H9 (cell line): ENCODE measurements at regions not wholly inside any gene's neighbourhood (a gene's known extent, or its start where the extent isn't known, plus 50 kb on each side); places are given as distances from the start of the nearest gene placed in this dataset.

Source experiments
- DNase-seq: peaks from one replicate; pipeline ENCODE4 v3.0.0-alpha.2; 2017
- H2AFZ ChIP-seq: one replicate; pipeline ENCODE4 v1.6.1; 2013; ENCODE audit warnings: mild to moderate bottlenecking, low read length, control low read depth, moderate library complexity
- H2AK5ac ChIP-seq: 2 replicates; pipeline ENCODE4 v1.6.1; 2013; ENCODE audit warnings: low read length, control low read depth, mixed read lengths; ENCODE audit not compliant: insufficient read length
- H2BK120ac ChIP-seq: one replicate; pipeline ENCODE4 v1.6.1; 2013; ENCODE audit warnings: low read depth, mild to moderate bottlenecking, low read length, control low read depth, inconsistent platforms; ENCODE audit not compliant: poor library complexity, severe bottlenecking
- H2BK12ac ChIP-seq: 2 replicates; pipeline ENCODE4 v1.6.1; 2013; ENCODE audit warnings: low read length, control low read depth, mixed read lengths, low read depth; ENCODE audit not compliant: insufficient read length
- H2BK15ac ChIP-seq: 2 replicates; pipeline ENCODE4 v1.6.1; 2013; ENCODE audit warnings: low read depth, low read length, control low read depth
- H2BK20ac ChIP-seq: one replicate; pipeline ENCODE4 v1.6.1; 2013; ENCODE audit warnings: low read depth, mild to moderate bottlenecking, low read length, control low read depth, inconsistent platforms; ENCODE audit not compliant: poor library complexity, severe bottlenecking
- H2BK5ac ChIP-seq: 2 replicates; pipeline ENCODE4 v1.6.1; 2013; ENCODE audit warnings: low read length, control low read depth, mixed read lengths; ENCODE audit not compliant: insufficient read length
- H3K14ac ChIP-seq: 2 replicates; pipeline ENCODE4 v1.6.1; 2013; ENCODE audit warnings: low read length, control low read depth; ENCODE audit not compliant: insufficient read depth
- H3K18ac ChIP-seq: 2 replicates; pipeline ENCODE4 v1.6.1; 2013; ENCODE audit warnings: low read depth, mild to moderate bottlenecking, mixed read lengths, low read length, control low read depth; ENCODE audit not compliant: insufficient read length
- H3K23ac ChIP-seq: 2 replicates; pipeline ENCODE4 v1.6.1; 2013; ENCODE audit warnings: low read length, control low read depth, mixed read lengths, low read depth; ENCODE audit not compliant: insufficient read length
- H3K23me2 ChIP-seq: 2 replicates; pipeline ENCODE4 v1.6.1; 2013; ENCODE audit warnings: low read depth, mild to moderate bottlenecking, mixed read lengths, low read length, control low read depth; ENCODE audit not compliant: insufficient read length, poor library complexity, severe bottlenecking
- H3K27ac ChIP-seq: 2 replicates; pipeline ENCODE4 v1.5.1; 2013; ENCODE audit warnings: low read length, control low read depth, mixed read lengths, low read depth; ENCODE audit not compliant: insufficient read length
- H3K27me3 ChIP-seq: 2 replicates; pipeline ENCODE4 v1.6.1; 2013; ENCODE audit warnings: low read length, control low read depth, inconsistent platforms; ENCODE audit not compliant: insufficient read depth
- H3K4ac ChIP-seq: 2 replicates; pipeline ENCODE4 v1.6.1; 2013; ENCODE audit warnings: low read depth, mild to moderate bottlenecking, control low read depth, inconsistent platforms, low read length, moderate library complexity
- H3K4me1 ChIP-seq: 2 replicates; pipeline ENCODE4 v1.6.1; 2013; ENCODE audit warnings: low read length, control low read depth, inconsistent platforms; ENCODE audit not compliant: insufficient read depth
- H3K4me2 ChIP-seq: 2 replicates; pipeline ENCODE4 v1.6.1; 2013; ENCODE audit warnings: low read length, control low read depth, mixed read lengths; ENCODE audit not compliant: insufficient read length, insufficient read depth
- H3K56ac ChIP-seq: 2 replicates; pipeline ENCODE4 v1.6.1; 2013; ENCODE audit warnings: low read depth, mild to moderate bottlenecking, mixed read lengths, low read length, control low read depth; ENCODE audit not compliant: insufficient read length
- H3K79me1 ChIP-seq: 2 replicates; pipeline ENCODE4 v1.6.1; 2013; ENCODE audit warnings: low read depth, mild to moderate bottlenecking, moderate library complexity, low read length, control low read depth, inconsistent platforms; ENCODE audit not compliant: insufficient read depth, poor library complexity, severe bottlenecking
- H3K79me2 ChIP-seq: 2 replicates; pipeline ENCODE4 v1.6.1; 2013; ENCODE audit warnings: low read length, control low read depth, inconsistent platforms; ENCODE audit not compliant: insufficient read depth
- H3K9ac ChIP-seq: 2 replicates; pipeline ENCODE4 v1.6.1; 2013; ENCODE audit warnings: low read length, control low read depth, mixed read lengths; ENCODE audit not compliant: insufficient read length; ENCODE audit errors: extremely low read depth
- H3K9me3 ChIP-seq: one replicate; pipeline ENCODE4 v1.6.1; 2013; ENCODE audit warnings: low read depth, low read length, inconsistent platforms; ENCODE audit not compliant: control insufficient read depth
- H3T11ph ChIP-seq: one replicate; pipeline ENCODE4 v1.6.1; 2013; ENCODE audit warnings: mild to moderate bottlenecking, low read length, control low read depth, inconsistent platforms
- H4K20me1 ChIP-seq: one replicate; pipeline ENCODE4 v1.6.1; 2013; ENCODE audit not compliant: control insufficient read depth, insufficient read length, insufficient read depth
- H4K5ac ChIP-seq: 2 replicates; pipeline ENCODE4 v1.6.1; 2013; ENCODE audit warnings: low read depth, mild to moderate bottlenecking, mixed read lengths, low read length, control low read depth; ENCODE audit not compliant: insufficient read length
- H4K8ac ChIP-seq: replicated peaks from 2 replicates; pipeline ENCODE4 v1.6.1; 2013; ENCODE audit warnings: low read length, control low read depth, mixed read lengths, low read depth; ENCODE audit not compliant: insufficient read length
- H4K91ac ChIP-seq: 2 replicates; pipeline ENCODE4 v1.6.1; 2013; ENCODE audit warnings: low read depth, mild to moderate bottlenecking, moderate library complexity, mixed read lengths, low read length, control low read depth; ENCODE audit not compliant: insufficient read length
- H3K27ac Mint-ChIP-seq, 3 experiments: 2 replicates in 2 of 3; 3 replicates in 1 of 3; pipeline ENCODE4 v1.8.0; 2020 to 2021; ENCODE audit warnings: mixed read lengths in 3 of 3, mild to moderate bottlenecking in 1 of 3, moderate library complexity in 1 of 3
- H3K27me3 Mint-ChIP-seq: 2 replicates; pipeline ENCODE4 v1.8.0; 2021; ENCODE audit warnings: low read depth, mild to moderate bottlenecking, moderate library complexity, mixed read lengths
- H3K36me3 Mint-ChIP-seq, 3 experiments: 2 replicates in 2 of 3; 3 replicates in 1 of 3; pipeline ENCODE4 v1.8.0; 2020 to 2021; ENCODE audit warnings: low read depth in 3 of 3, mixed read lengths in 3 of 3; ENCODE audit not compliant: insufficient read depth in 1 of 3
- H3K4me1 Mint-ChIP-seq, 2 experiments: 2 replicates each; pipeline ENCODE4 v1.8.0; 2020; ENCODE audit warnings: mixed read lengths in 2 of 2
- H3K4me3 Mint-ChIP-seq, 2 experiments: 2 replicates in 1 of 2; 3 replicates in 1 of 2; pipeline ENCODE4 v1.8.0; 2020 to 2021; ENCODE audit warnings: mild to moderate bottlenecking in 2 of 2, mixed read lengths in 2 of 2, moderate library complexity in 1 of 2
- H3K9me3 Mint-ChIP-seq, 2 experiments: 2 replicates in 1 of 2; 3 replicates in 1 of 2; pipeline ENCODE4 v1.8.0; 2020; ENCODE audit warnings: mild to moderate bottlenecking in 2 of 2, mixed read lengths in 2 of 2, moderate library complexity in 1 of 2
- CTCF ChIP-seq: fragments of 200-600 bp; sonication (generic); conservative IDR thresholded peaks from 3 replicates; pipeline ENCODE4 v1.8.0; 2021; ENCODE audit warnings: antibody characterized with exemption, mild to moderate bottlenecking
- WGBS: extraction: QIAGEN DNeasy Blood & Tissue Kit; methylation state at CpG from one replicate; pipeline ENCODE4 v1.1.7; 2013; ENCODE audit warnings: missing lambda C conversion rate, low lambda C conversion rate, mixed read lengths; ENCODE audit not compliant: insufficient read length; ENCODE audit errors: extremely low coverage; 5-methylcytosine and 5-hydroxymethylcytosine counted together

GRCh38 chr2:156908825-156909224 is 348.7 kb upstream of the GALNT5 start:
- H3K4me1 Mint-ChIP-seq = no peaks in the 10 kb centered on the region
- no peaks in the 10 kb centered on the region for H3K79me1 ChIP-seq
- H4K20me1 ChIP-seq = no peaks in the 10 kb centered on the region
- H3K23me2 ChIP-seq = no peaks in the 10 kb centered on the region
- H3K79me2 ChIP-seq = no peaks in the 10 kb centered on the region
- no peak for TF ChIP-seq CTCF
- no peak overlapping the region for H3K18ac ChIP-seq
- no peak overlapping the region for H3K14ac ChIP-seq
- H3K4me1 ChIP-seq = no peaks in the 10 kb centered on the region
- H3K4me2 ChIP-seq = no peak overlapping the region
- no peak overlapping the region for H3K27ac Mint-ChIP-seq
- H2AFZ ChIP-seq = no peak overlapping the region
- no peaks in the 10 kb centered on the region for H3K9me3 ChIP-seq
- H3T11ph ChIP-seq = no peak overlapping the region
- no CpG with 5 or more reads among the region's 1 CpG for WGBS
- H3K27me3 Mint-ChIP-seq = no peaks in the 10 kb centered on the region
- H4K91ac ChIP-seq = no peak overlapping the region
- DNase-seq = no peak
- H3K9ac ChIP-seq = no peak overlapping the region
- H2BK12ac ChIP-seq = no peak overlapping the region
- H4K5ac ChIP-seq = no peak overlapping the region
- no peaks in the 10 kb centered on the region for H3K27me3 ChIP-seq
- no peak overlapping the region for H3K56ac ChIP-seq
- H3K27ac ChIP-seq = no peak overlapping the region
- H3K23ac ChIP-seq = no peak overlapping the region
- no peak overlapping the region for H2AK5ac ChIP-seq
- H3K4me3 Mint-ChIP-seq = no peak overlapping the region
- no peak overlapping the region for H2BK5ac ChIP-seq
- H2BK15ac ChIP-seq = no peak overlapping the region
- H2BK120ac ChIP-seq = no peak overlapping the region
- no peaks in the 10 kb centered on the region for H3K36me3 Mint-ChIP-seq
- no peak overlapping the region for H4K8ac ChIP-seq
- H3K4ac ChIP-seq = no peak overlapping the region
- H2BK20ac ChIP-seq = no peak overlapping the region
- no peaks in the 10 kb centered on the region for H3K9me3 Mint-ChIP-seq
